NCI-H446 treated with DMSO at 0.1 percent for 48 hours (cell line): ENCODE measurements at regions not wholly inside any gene's neighbourhood (a gene's known extent, or its start where the extent isn't known, plus 50 kb on each side); places are given as distances from the start of the nearest gene placed in this dataset.

Experiments used
- DNase-seq: peaks from one replicate; lab custom pipeline; 2025; lab: John Stamatoyannopoulos, UW

- no peak for DNase-seq
Measured at GRCh38 chr4:141403782-141404181, 183.1 kb downstream of the ZNF330 start.

- no peak for DNase-seq
Measured at GRCh38 chr4:141406237-141406636, 185.5 kb downstream of the ZNF330 start.

DNA sequence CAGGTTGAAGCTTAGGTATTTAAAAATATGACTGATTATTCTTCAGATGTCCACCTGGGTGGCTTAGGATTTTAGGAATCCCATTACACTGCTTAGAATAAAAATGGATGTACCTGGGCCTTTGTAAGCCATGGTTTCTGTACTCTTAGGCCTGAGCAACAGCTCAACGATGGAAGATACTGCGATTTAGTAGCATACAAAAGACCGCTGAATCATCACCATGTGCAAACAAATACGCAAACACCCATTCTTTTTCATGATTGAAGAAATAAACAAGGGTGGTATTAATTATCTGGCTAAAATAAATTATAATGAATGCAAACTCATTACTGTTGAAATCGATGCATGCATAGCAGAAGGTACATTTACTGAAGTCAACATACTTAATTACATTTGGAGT lies 188.9 kb downstream of the ZNF330 start:
- DNase-seq = no peak

GRCh38 chr4:141410839-141411238 lies 190.1 kb downstream of the ZNF330 start:
- DNase-seq = no peak

- no peak for DNase-seq
Measured at GRCh38 chr4:141411936-141412335, 191.2 kb downstream of the ZNF330 start.

DNA sequence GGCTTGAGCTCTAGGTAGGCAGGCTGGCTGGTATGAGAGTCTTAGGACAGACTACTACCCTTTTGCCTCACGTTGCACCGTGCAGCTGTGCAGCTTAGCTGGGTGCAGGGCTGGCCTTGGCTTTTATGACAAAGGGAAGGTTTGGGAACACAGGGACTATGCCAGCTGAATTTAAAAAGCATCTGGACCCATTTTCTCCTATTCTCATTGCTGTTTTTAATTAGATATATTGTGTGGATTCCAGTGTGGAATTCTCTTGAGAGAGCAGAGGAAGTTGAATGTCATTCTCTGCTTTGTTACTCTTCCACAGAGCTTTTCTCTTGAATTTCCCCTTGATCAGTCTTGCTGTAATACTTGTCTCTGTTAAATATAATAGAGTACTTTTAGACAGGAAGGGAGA lies 192.7 kb downstream of the ZNF330 start:
- no peak for DNase-seq

GRCh38 chr4:141415651-141416050 lies 195.0 kb downstream of the ZNF330 start:
- DNase-seq = no peak

DNA sequence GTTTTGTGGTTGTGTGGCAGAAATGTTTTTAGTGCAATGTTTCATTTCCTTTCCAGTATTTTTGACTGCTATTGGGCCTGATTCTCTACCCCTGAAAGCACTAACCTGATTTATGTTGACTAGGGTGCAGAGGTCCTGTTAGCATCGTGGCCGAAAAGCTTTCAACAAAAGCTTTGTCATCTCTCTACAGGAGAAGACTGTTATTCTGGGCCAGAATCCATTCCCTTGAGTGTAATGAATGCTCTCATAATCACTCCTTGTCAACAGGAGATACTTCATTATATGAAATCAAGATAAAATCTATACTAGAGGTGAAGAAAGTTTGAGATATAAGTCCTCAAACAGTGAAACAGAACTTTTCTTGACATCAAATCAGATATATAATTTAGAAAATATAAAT lies 195.5 kb downstream of the ZNF330 start:
- DNase-seq = no peak

DNA sequence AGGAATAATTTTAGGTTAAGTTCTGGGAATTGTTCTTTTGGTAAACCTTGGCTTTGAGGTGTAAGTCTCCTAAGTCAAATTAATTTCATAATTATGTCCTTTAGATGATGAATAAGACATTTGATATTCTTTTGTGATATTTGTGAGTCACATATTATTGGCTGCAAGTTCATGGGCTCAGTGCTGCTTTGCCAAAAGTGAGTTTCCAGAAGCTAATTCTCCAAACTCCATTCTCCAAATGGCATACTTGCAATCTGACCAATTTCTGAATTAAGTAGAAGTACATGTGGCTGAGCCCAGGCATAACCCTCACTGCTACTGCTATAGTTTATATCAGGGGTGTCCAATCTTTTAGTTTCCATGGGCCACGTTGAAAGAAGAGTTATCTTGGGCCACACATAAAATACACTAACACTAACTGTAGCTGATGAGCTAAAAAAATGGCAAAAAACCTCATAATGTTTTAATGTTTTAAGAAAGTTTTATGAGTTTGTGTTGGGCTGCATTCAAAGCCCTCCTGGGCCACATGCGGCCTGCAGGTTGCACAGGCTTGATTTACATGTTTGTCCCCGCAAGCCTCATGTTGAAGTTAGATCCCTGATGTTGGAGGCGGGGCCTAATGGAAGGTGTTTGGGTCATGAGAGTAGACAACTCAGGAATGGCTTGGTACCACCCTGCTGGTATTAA lies 196.1 kb downstream of the ZNF330 start:
- no peak for DNase-seq

DNA sequence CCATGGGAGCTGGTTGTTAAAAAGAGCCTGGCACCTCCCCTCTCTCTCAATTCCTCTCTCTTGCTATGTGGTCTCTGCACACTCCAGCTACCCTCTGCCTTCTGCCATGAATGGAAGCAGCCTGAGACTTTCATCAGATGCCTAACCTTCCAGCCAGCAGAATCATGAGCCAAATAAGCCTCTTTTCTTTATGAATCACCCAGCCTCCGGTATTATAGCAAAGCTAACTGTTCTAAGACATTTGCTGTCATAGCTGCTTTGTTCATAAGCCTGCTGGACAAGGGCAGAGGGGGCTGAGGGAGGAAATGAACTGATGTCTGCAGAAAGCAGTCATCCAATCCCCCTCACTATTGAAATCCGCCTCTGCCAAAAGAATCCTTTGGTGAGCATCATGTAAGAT lies 196.7 kb downstream of the ZNF330 start:
- DNase-seq = no peak

DNA sequence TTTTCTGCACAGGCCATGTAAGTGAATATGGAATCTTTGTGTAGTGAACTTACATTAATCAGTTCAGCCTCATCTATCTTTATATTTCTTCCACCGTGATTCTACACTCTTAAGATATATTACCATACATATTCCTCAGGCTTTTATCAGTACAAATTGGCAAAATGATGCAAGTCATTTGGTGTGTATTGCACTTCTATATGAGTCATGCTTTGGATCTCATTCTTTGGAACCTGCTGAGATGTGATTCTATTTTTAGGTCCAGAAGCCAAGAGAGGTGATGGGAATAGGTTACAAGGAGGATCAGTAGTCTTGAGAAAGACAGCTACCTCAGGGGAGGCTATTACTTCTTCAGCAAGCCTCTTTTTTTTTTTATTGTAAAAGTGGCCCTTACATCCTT lies 204.4 kb downstream of the ZNF330 start:
- DNase-seq = no peak

DNA sequence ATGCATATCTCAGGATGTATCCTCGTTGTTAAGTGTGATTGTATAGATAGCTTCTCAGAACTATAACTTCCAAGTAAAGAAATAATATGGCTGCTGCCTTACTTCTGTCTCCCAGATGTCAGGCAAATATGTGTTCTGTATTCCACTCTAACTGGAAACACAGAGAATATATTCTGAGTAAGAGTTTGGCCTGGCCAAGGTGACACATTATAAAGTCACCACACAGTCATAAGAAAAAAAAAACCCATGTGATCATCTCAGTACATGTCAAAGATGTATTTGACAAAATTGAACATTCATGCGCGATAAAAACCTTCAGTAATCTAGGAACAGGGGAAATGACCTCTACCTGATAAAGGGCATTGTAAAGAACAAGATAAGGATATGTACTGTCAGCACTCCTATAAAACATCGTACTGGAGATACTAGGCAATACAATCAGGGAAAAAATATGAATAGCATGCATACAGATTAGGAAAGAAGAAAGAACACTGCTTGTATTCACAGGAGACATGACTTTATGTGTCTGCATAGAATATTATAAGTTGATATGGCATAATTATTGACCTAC lies 207.1 kb downstream of the ZNF330 start:
- DNase-seq = no peak

DNA sequence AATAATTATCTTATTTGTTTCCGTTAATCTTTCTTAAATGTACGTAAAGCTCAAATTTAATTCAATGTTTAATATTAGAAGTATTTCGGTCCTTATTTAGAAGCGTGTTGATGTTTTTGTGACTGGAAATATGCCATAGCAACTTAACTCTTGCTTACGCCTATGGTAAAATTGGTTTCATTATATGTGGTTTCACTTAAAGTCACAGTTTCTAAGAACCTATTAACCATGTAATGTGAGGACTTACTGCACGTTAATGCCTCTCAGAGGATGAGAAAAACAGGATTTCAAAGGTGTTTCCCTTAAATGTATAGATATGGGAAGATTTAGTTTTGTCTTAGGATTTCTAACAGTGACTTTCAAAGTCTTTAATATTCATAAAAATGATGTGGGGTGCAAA lies 206.4 kb upstream of the IL15 start:
- no peak for DNase-seq

- no peak for DNase-seq
Measured at GRCh38 chr4:141430686-141431085, 205.7 kb upstream of the IL15 start.

- DNase-seq = no peak
Measured at GRCh38 chr4:141432000-141432712, 204.2 kb upstream of the IL15 start.

- DNase-seq = no peak
Measured at GRCh38 chr4:141435446-141436225, 200.7 kb upstream of the IL15 start.

- no peak for DNase-seq
Measured at GRCh38 chr4:141439223-141439622, 197.2 kb upstream of the IL15 start.

DNA sequence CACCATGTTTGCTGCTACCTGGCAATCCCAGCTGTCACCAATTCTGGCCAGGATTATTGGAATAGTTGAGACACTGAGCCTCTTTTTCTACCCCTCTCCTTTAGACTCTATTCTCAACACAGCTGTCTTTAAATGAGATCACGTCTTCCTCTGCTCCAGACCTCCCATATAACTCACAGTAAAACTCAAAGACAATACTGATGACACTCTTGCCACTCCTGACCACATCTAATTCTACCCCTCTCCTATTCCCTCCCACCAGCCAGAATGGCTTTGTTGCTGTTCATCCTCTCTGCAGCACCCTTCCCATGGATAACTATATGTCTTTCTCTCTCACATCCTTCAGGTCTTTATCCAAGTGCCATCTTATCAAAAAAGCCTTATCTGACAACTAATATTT lies 188.6 kb upstream of the IL15 start:
- DNase-seq = no peak

DNA sequence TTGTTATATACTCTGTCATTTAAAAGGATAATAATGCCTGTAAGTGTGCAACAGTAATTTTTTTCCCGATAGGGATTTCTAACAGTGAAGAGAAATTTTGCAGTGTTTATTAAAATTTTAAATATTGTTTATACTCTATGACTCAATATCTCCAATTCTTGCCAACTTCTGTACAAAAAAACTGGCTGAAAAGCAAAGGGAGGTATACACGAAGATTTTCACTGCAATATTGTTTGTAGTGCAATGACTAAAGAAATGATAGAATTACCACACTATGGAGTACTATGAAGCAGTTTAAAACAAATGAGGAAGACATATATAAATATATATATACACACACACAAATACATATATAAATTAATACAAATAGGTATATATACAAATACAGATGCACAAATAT lies 187.9 kb upstream of the IL15 start:
- DNase-seq = no peak

- DNase-seq = no peak
Measured at GRCh38 chr4:141449927-141450326, 186.5 kb upstream of the IL15 start.

DNA sequence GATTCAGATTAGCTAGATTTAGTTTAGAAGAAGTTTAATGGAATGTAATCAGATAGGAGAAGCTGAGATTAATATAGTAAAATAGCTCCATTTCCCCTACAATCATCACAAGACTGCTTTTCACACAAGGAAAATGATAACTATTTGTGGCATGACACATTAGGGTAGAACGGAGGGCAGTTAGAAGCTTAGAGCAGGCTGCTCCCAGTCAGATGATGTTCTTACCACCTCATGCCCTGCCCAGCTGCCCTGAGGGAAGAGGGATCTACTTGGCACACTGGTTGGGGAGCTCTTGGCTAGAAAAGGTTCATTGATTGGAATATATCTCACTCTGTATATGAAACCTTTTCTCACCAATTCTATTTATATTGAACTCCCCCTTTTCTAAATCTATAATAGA lies 180.7 kb upstream of the IL15 start:
- DNase-seq = no peak

DNA sequence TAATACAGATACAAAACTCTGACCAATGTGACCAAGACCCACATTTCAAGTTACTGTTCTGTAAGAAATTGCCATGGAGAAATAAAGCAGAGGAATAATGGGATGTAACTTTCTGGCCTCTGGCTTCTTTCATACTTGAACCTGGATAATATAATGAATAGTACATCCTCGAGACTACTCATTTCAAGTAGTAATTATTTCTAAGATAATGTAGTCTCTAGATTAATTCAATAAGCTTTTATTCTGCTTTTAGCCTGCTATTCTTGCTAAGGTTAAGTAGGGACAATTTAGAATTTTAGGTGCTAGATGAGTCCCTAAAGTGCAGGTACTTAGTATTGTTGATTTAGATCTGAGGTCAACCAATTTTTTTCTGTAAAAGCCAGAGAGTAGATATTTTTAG lies 178.7 kb upstream of the IL15 start:
- DNase-seq = no peak

GRCh38 chr4:141458501-141458900 lies 177.9 kb upstream of the IL15 start:
- no peak for DNase-seq
